ENCODE measurements at regions not wholly inside any gene's neighbourhood (a gene's known extent, or its start where the extent isn't known, plus 50 kb on each side); places are given as distances from the start of the nearest gene placed in this dataset.

GRCh38 chr6:74931558-74931957 lies 274.3 kb downstream of the COL12A1 start:
- no peak for TF ChIP-seq CTCF (conservative IDR thresholded peaks at IDR 0.05; ENCODE audit: low read depth, low read length)
- TF ChIP-seq EZH2phosphoT487 (IDR thresholded peaks at IDR 0.05; ENCODE audit: borderline replicate concordance, low read length), result no peak
- TF ChIP-seq EZH2 (IDR thresholded peaks at IDR 0.05; ENCODE audit: low read length, unreplicated experiment), result no peak
